ENCODE measurements at regions not wholly inside any gene's neighbourhood (a gene's known extent, or its start where the extent isn't known, plus 50 kb on each side); places are given as distances from the start of the nearest gene placed in this dataset.
"Not testable (repeated sequence)": the region's sequence is repeated elsewhere in the genome, so short reads cannot be mapped to it uniquely, and the experiment has no call there.

- DNase-seq, result no peak
These were observed 157.8 kb upstream of the PREP start for GRCh38 chr6:105560611-105561066.

GRCh38 chr6:105557291-105557690 is 154.4 kb upstream of the PREP start:
- no peak for DNase-seq

- no peak for DNase-seq
These were observed 150.3 kb upstream of the PREP start for GRCh38 chr6:105553171-105553570.

- DNase-seq, result no peak
These were observed 148.2 kb upstream of the PREP start for GRCh38 chr6:105550955-105551620.

GRCh38 chr6:105546754-105547153 is 143.9 kb upstream of the PREP start:
- DNase-seq, result no peak

GRCh38 chr6:105545947-105546731 is 143.3 kb upstream of the PREP start:
- no peak for DNase-seq

GRCh38 chr6:105545228-105545920 is 142.5 kb upstream of the PREP start:
- DNase-seq, result no peak

GRCh38 chr6:105539911-105540310 is 137.0 kb upstream of the PREP start:
- DNase-seq, result no peak

- DNase-seq, result no peak
These were observed 135.2 kb upstream of the PREP start for GRCh38 chr6:105537981-105538578.

- DNase-seq, result no peak
These were observed 134.1 kb upstream of the PREP start for GRCh38 chr6:105536961-105537360.

GRCh38 chr6:105533301-105533700 is 130.4 kb upstream of the PREP start:
- no peak for DNase-seq

- no peak for DNase-seq
These were observed 123.5 kb upstream of the PREP start for GRCh38 chr6:105526225-105526872.

- no peak for DNase-seq
These were observed 119.9 kb upstream of the PREP start for GRCh38 chr6:105522626-105523322.

- no peak for DNase-seq
These were observed 117.1 kb upstream of the PREP start for GRCh38 chr6:105519954-105520353.

GRCh38 chr6:105518993-105519392 is 116.1 kb upstream of the PREP start:
- DNase-seq, result not testable (repeated sequence)

- no peak for DNase-seq
These were observed 112.2 kb upstream of the PREP start for GRCh38 chr6:105515054-105515453.

GRCh38 chr6:105514306-105514705 is 111.4 kb upstream of the PREP start:
- no peak for DNase-seq

- no peak for DNase-seq
These were observed 108.8 kb upstream of the PREP start for GRCh38 chr6:105511639-105512038.

- no peak for DNase-seq
These were observed 107.9 kb upstream of the PREP start for GRCh38 chr6:105510746-105511145.

- DNase-seq, result no peak
These were observed 106.8 kb upstream of the PREP start for GRCh38 chr6:105509506-105510331.

GRCh38 chr6:105507811-105508210 is 104.9 kb upstream of the PREP start:
- DNase-seq, result no peak

All from NCI-H774 (cell line).